ENCODE measurements at regions not wholly inside any gene's neighbourhood (a gene's known extent, or its start where the extent isn't known, plus 50 kb on each side); places are given as distances from the start of the nearest gene placed in this dataset.

- TF ChIP-seq EZH2phosphoT487 (IDR thresholded peaks at IDR 0.05; ENCODE audit: borderline replicate concordance, low read length), result no peak
- TF ChIP-seq, protein P1, sequence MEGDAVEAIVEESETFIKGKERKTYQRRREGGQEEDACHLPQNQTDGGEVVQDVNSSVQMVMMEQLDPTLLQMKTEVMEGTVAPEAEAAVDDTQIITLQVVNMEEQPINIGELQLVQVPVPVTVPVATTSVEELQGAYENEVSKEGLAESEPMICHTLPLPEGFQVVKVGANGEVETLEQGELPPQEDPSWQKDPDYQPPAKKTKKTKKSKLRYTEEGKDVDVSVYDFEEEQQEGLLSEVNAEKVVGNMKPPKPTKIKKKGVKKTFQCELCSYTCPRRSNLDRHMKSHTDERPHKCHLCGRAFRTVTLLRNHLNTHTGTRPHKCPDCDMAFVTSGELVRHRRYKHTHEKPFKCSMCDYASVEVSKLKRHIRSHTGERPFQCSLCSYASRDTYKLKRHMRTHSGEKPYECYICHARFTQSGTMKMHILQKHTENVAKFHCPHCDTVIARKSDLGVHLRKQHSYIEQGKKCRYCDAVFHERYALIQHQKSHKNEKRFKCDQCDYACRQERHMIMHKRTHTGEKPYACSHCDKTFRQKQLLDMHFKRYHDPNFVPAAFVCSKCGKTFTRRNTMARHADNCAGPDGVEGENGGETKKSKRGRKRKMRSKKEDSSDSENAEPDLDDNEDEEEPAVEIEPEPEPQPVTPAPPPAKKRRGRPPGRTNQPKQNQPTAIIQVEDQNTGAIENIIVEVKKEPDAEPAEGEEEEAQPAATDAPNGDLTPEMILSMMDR (IDR thresholded peaks at IDR 0.05; ENCODE audit: low read depth, low read length, poor library complexity, severe bottlenecking), result no peak
- Histone ChIP-seq H3F3A (ENCODE audit: control insufficient read depth, insufficient read depth) (no peaks in the 10 kb centered on the region), H3K9me2 (replicated peaks; ENCODE audit: control insufficient read depth, low read length) (no peaks in the 10 kb centered on the region), H3K79me2 (ENCODE audit: control insufficient read depth, low read length) (no peaks in the 10 kb centered on the region), H3K4me2 (ENCODE audit: low read length) (no peak overlapping the region), H4K20me1 (ENCODE audit: control insufficient read depth, insufficient read depth, low read depth, low read length) (no peaks in the 10 kb centered on the region), H3K9me3 (ENCODE audit: control insufficient read depth, insufficient read depth, low read length) (no peaks in the 10 kb centered on the region), H3K36me3 (ENCODE audit: control insufficient read depth, low read length) (no peaks in the 10 kb centered on the region), H3K4me1 (ENCODE audit: control insufficient read depth, low read length) (no peaks in the 10 kb centered on the region), H3K4me3 (ENCODE audit: low read length) (no peak overlapping the region), H3K27me3 (ENCODE audit: control insufficient read depth, low read length) (peaks cover 5% of the 10 kb centered on the region; the same call in 1 of the 2 replicates), H3K27ac (ENCODE audit: low read depth, low read length) (no peak overlapping the region)
Measured at GRCh38 chr2:14928056-14928455, 295.5 kb downstream of the LRATD1 start.

- Histone ChIP-seq H3K4me3 (ENCODE audit: low read length) (no peak overlapping the region), H3K4me1 (ENCODE audit: control insufficient read depth, low read length) (no peaks in the 10 kb centered on the region), H3K9me2 (replicated peaks; ENCODE audit: control insufficient read depth, low read length) (no peaks in the 10 kb centered on the region), H3K4me2 (ENCODE audit: low read length) (no peak overlapping the region), H3K27me3 (ENCODE audit: control insufficient read depth, low read length) (peaks cover 8% of the 10 kb centered on the region; the same call in 1 of the 2 replicates), H3K79me2 (ENCODE audit: control insufficient read depth, low read length) (no peaks in the 10 kb centered on the region), H3K36me3 (ENCODE audit: control insufficient read depth, low read length) (no peaks in the 10 kb centered on the region), H3K9me3 (ENCODE audit: control insufficient read depth, insufficient read depth, low read length) (no peaks in the 10 kb centered on the region), H4K20me1 (ENCODE audit: control insufficient read depth, insufficient read depth, low read depth, low read length) (no peaks in the 10 kb centered on the region), H3K27ac (ENCODE audit: low read depth, low read length) (no peak overlapping the region), H3F3A (ENCODE audit: control insufficient read depth, insufficient read depth) (no peaks in the 10 kb centered on the region)
- TF ChIP-seq, protein P1 (IDR thresholded peaks at IDR 0.05; ENCODE audit: low read depth, low read length, poor library complexity, severe bottlenecking), result no peak
- no peak for TF ChIP-seq EZH2phosphoT487 (IDR thresholded peaks at IDR 0.05; ENCODE audit: borderline replicate concordance, low read length)
Measured at GRCh38 chr2:14930441-14930840, 297.9 kb downstream of the LRATD1 start.

DNA sequence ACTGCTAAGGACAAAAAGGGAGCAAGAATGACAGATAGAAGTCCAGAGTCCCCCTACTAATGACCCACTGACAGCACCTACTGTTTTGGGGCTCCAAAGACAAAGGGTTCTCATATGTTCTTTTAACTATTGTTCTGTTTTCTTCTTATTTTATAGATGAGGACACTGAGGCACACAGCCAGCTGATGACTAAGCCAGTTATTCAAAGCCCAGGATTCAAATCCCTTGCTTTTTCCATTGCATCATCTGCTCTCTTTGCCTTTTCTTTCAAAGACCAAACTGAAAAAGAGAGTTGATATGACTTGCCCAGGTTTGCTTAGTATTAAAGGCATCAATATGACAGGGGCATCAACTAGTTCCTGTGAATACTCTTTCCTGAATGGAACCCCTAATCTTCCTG, 299.8 kb downstream of the LRATD1 start:
- H3K9me2 ChIP-seq (replicated peaks; ENCODE audit: control insufficient read depth, low read length), result no peaks in the 10 kb centered on the region
- H3F3A ChIP-seq (ENCODE audit: control insufficient read depth, insufficient read depth), result no peaks in the 10 kb centered on the region
- peaks cover 8% of the 10 kb centered on the region; the same call in 1 of the 2 replicates for H3K27me3 ChIP-seq (ENCODE audit: control insufficient read depth, low read length)
- no peak overlapping the region for H3K4me3 ChIP-seq (ENCODE audit: low read length)
- H3K27ac ChIP-seq (ENCODE audit: low read depth, low read length), result no peak overlapping the region
- no peak overlapping the region for H3K4me2 ChIP-seq (ENCODE audit: low read length)
- no peak for TF ChIP-seq EZH2phosphoT487 (IDR thresholded peaks at IDR 0.05; ENCODE audit: borderline replicate concordance, low read length)
- TF ChIP-seq, protein P1 (IDR thresholded peaks at IDR 0.05; ENCODE audit: low read depth, low read length, poor library complexity, severe bottlenecking), result no peak
- no peaks in the 10 kb centered on the region for H3K79me2 ChIP-seq (ENCODE audit: control insufficient read depth, low read length)
- no peaks in the 10 kb centered on the region for H3K9me3 ChIP-seq (ENCODE audit: control insufficient read depth, insufficient read depth, low read length)
- no peaks in the 10 kb centered on the region for H3K36me3 ChIP-seq (ENCODE audit: control insufficient read depth, low read length)
- H3K4me1 ChIP-seq (ENCODE audit: control insufficient read depth, low read length), result no peaks in the 10 kb centered on the region
- no peaks in the 10 kb centered on the region for H4K20me1 ChIP-seq (ENCODE audit: control insufficient read depth, insufficient read depth, low read depth, low read length)

All from DOHH2 (cell line).